Activated CD4-positive, alpha-beta T cell treated with anti-CD3 and anti-CD28 coated beads for 24 hours (primary cell): ENCODE measurements at regions not wholly inside any gene's neighbourhood (a gene's known extent, or its start where the extent isn't known, plus 50 kb on each side); places are given as distances from the start of the nearest gene placed in this dataset.
"Not testable (repeated sequence)": the region's sequence is repeated elsewhere in the genome, so short reads cannot be mapped to it uniquely, and the experiment has no call there.

Source experiments
- DNase-seq, 2 donors: peaks; one replicate each; pipeline ENCODE4 v3.0.0-alpha.2; 2020; ENCODE audit warnings: low read depth in 2 of 2

DNA sequence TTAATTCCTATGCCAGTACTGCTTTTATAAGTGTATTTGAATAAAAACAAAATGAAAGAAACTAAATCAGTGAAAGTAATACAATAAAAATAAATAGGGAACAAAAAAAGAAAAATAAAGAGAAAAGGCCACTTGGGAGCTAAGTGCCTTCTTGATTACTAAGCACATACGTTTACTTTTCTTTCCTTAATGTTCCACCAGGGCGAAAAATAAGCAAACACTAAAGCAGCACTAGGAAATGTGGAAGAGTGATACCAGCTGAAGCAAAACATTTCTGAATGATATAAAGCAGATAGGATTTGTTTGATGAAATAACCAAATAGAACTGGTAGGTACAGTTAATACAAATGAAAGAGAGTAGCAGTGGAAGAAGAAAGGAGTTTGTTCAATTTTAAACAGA lies 132.8 kb upstream of the ZPLD1 start:
- no peak for DNase-seq

DNA sequence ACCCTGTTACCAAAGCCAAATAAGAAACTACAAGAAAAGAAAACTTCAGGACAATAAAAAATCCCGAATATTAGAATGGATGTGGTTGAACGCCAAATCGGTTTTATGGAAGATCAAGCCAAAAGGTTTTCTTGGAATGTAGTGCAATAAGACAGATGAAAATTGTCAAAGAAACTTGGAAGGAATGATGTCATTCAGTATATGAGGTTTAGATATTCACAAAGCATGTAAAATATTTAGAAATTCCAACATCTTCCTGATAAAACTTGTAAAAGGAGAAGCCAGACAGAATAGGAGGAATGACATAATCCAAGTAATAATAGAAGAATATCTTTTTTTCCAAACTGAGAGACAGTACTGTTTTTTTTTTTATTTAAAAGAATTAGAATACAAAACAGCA lies 130.3 kb upstream of the ZPLD1 start:
- DNase-seq = no peak

DNA sequence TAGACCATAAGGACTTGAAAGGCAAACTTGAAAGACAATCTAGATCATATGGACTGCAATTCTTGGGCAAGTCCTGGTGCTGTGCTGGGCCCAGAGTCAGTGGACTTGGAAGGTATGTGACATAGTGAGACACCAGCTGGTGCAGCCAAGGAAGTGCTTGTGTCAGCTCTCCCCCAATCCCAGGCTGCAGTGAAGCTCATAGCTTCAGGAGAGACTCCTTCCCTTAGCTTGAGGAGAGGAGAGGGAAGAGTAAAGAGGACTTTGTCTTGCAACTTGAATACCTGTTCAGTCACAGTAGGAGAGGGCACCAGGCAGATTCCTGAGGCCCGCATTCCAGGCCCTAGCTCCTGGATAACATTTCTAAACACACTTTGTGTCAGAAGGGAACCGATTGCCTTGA lies 127.4 kb upstream of the ZPLD1 start:
- DNase-seq = no peak

DNA sequence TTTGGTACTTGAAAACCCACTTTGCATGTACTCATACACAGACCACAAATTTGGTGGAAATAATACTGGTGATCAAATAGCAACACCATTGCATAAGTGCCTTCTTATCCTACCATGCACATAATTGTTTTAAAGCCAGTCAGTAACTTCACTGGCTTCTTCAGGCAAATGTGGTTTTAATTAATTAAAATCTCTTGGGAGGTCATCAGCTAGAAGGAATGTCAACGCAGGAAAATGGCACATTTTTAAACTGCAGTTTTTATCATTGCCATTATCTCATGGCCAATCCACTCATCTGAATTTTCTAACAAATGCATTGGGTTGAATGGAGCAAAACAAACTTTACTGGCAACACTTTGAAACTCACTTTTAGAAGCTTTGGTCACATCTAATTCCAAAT lies 105.7 kb upstream of the ZPLD1 start:
- DNase-seq = no peak

DNA sequence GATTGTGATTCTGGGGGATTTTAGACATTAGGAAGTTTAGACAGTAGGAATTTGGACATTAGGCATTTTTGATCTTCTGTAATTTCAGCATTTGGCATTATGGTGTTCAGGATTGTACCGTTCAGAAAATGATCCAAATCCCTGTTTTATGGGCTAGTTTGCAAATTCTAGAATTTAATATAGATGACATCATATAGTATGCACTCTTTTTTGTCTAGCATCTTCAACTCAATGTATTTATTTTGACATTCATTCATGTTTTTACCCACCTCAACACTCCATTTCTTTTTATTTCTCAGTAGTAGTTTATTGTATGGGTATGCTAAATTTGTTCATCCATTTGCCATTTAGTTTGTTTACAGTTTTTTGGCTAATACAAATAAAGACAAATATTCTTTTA lies 105.3 kb upstream of the ZPLD1 start:
- no peak for DNase-seq

DNA sequence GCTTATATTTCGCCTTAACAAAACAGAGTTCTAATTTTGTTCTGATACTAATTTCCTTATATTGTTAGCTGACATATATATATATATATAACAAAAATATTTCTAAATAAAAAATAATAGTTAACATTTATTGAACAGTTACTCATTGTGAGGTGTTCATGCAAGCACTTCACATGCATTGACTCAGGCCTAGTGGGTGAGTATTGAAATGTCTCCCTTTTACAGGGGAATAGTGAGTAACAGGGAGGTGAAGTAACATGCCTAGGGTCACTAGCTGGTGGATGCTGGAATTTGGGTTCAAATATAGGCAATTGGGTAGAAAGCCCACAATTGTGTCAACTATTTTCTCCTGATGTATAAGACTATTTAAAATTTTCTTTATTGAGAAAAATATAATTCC lies 102.6 kb upstream of the ZPLD1 start:
- DNase-seq = no peak

DNA sequence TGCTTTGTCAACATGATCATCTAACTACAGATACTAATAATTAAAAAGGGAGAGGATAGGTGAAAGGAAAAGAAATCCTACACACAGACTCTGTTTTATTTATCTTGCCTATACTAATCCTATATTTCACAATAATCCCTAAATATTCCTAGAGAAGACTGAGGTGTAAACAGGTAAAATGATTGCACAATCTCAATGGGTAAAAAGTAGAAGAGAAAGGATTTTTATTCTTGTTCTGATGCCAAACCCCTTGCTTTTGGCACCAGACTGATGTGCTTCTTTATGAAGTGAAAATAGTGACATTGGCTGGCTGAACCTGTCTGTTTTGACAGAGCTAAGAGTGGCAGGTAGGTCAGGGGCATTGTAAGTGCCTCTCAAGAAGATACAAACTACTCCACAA lies 101.9 kb upstream of the ZPLD1 start:
- no peak for DNase-seq

DNA sequence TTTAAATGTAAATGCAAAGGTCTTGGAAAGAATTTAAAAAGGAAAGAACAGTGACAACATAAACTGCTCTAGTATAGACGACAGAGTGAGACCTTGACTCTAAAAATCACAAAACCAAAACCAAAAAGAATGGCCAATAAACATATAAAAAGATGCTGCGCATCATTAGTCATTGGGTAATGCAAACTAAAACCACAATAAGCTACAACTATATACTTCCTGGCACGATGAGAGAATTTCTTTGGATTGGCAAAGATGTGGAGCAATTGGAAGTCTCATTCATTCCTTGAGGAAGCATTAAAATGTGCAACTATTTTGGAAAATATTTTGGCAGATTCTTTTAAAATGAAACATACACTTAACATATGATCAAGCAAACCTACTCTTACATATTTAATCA lies 98.7 kb upstream of the ZPLD1 start:
- no peak for DNase-seq

DNA sequence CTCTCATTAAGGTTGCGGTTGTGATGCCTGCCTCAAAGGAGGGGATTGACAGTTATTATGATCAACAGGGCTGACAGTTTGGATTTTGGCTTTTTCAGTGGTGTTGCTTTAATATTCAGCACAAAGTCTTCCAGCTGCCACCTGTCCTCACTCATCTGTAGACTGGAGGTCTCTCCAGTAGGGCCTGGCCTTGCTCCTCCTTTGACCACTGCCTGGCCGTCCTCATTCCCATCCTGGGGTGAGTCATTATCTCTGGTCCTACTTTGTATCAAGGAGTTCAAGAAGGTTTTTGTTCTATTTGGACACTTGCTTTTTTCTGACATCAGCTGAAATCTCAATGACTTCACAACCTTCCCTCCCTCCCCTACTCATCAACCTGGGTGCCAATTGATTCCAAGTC lies 95.1 kb upstream of the ZPLD1 start:
- DNase-seq = no peak

DNA sequence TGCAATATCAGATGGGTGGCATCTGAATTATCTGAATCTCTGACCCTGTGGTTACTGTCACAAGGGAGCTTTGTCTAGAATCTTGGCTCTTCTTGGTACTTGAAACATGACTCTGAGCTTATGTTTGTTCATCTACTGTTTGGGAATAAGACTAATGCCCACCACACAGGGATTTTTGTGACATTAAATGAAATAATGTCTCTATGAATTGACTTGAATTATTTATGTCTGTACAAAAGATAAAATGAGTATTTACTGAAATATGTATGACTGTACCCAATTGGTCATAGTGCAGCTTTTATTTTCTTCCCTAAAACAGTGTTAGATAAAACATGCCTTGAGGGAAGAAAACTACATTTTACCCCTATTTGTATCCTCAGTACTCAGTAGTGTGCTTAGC lies 87.9 kb upstream of the ZPLD1 start:
- no peak for DNase-seq

DNA sequence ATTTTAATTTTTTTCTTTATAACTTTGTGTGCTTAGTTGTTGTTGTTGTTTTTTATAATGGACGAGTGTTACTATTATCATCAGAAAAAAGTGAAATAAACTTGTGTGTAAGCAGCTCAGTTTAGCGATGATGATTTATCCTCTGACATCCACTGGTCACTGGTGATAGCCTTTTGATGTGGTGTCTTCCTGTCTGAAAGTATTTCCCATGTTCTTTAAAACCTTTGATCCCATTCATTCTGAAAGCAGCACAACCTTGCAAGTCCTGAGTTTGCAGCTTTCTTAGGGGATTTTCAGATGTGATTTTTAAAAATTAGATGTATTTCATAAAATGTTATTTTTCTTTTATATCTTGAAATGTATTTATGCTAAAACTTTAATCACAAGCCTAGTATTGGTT lies 85.9 kb upstream of the ZPLD1 start:
- DNase-seq = no peak

DNA sequence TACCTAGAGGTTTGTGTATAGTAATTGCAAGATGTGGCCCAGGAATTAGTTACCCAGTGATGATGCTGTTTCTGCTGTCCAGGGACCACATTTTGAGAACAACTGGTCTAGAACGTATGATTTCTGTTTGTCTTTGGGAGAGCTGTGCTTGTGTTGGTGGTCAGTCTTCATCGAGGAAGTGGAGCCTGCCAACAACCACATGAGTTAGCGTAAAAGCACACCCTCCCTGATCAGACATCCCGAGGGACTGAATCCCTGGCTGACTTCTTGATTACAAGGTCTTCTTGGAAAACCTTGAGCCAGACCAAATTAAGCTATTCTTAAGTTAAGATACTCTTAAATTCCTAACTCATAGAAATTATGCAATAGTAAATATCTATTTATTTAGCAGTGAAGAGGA lies 81.7 kb upstream of the ZPLD1 start:
- DNase-seq = no peak

DNA sequence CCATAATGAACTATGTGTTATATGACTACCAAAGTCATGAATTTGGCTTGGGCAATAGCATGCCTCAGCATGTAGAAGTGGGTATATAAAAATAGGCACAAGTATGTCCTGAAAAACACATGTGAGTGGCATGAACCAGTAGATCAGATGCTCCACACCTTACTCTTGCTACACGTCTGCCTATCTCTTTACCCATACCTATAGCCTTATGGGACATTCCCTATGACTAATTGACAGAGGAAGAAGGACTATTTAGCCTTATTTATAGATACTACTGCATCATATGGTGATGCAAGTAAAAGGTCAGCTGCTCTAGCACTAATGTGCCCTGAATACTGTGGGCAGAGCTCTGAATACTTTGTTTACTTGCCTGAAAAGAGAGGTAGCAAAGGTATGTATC lies 81.0 kb upstream of the ZPLD1 start:
- no peak for DNase-seq

DNA sequence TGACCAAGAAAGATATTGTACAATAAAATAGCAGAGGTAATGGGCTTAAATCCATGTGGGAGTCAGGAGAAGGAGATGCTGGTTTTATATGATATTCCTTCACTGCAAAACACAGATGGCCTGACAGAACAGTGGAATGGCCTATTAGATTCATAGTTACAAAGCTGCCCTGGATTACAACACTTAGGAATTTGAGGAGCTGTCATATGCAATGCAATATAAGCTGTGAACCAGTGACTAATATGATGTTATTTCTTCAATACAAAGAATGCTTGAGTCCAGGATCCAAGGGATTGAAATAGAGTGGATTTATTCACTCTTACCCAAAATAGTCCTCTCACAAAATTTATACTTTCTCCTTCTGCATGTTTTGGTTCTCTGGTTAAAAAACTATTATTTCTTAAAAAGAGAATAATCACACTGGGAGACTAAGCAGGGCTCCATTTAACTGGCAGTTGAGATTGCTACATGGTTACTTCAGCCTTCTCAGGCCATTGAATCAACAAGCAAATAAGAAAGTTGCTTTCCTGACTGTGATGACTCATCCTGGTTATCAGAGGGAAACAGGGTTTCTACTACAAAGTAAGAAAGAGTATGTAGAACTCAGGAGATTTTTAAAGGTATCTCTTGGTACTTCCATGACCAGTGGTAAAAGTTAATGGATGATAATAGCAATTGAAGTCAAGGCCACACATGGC lies 79.8 kb upstream of the ZPLD1 start:
- no peak for DNase-seq

DNA sequence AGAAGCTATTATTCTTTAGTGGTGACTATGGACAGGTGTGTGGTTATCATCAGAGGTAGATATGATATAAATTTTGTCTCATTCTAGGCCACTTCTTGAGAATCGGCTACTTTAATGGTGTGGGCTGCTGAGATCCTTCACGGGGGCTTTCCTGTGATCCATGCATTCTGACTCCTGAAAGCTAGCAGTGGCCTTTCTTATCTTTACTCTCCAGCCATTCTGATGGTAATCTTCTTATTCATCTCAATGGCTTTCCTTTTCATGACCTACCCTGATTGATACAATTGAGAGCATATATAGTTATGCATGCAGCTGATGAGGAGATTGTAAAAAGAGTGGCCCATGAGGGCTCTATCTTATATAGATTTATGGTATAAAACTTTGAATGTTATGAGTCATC lies 78.3 kb upstream of the ZPLD1 start:
- DNase-seq = no peak

DNA sequence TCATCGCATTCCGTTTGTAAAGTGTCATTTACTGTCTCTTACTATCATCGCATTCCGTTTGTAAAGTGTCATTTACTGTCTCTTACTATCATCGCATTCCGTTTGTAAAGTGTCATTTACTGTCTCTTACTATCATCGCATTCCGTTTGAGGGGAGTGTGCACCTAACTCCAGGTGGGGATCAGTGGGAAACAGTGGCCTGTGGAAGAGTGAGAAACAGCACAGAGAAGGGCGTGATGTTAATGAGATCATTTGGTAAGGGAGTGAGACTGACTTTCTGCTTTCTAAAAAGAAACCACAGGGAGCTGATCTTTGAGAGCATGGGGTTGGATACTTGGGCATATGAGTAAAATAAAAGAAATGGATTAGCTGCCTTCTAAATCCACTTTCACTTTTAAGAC lies 77.5 kb upstream of the ZPLD1 start:
- not testable (repeated sequence) for DNase-seq

DNA sequence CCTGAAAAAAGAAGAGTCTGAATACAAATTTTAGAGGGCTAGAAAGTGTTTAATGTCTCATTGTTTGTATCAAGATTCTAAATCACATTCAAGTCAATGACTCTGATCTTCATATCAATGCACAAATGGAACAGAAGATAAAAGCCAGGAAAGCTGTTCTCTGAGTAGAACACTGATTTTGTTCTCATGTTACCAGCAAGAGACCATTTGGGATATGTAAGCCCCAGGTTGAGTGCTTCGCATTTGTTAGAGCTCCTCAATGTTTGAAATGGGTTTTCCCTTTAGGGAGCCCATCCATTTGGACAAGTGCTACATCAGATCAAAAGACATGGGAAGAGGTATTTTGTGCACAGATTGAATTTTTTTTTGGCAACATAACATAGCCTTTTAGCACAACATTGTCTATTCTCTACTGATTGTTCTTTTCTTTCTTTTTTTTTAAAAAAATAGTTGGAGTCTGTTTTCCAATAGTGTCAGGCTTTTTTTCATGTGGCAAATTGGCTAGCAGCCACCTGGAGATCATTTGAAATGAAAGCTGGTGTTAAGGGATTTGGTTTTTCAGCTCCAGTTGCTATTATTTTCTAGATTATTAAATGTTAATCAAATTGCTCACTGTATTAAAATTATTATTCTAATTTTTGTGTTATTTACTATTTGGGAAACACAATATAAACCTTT lies 74.5 kb upstream of the ZPLD1 start:
- DNase-seq = no peak

DNA sequence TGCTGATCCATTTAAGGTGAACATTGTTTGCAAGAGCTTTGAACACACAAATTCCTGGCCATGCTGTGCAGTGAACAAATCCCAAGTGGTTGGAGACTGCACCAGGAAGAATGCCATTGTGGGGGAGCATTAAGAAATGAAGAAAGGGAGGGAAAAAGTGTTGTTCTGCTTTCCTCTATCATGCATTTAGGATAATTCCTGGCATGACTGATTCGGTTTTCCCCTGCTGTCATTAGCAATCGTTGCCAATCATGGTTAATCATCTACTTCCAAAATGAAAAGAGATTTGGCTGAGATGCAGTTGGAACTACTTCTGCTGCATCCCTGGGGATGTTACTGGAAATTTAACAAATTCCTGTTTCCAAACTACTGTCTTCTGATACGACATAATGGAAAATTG lies 73.7 kb upstream of the ZPLD1 start:
- DNase-seq = no peak

DNA sequence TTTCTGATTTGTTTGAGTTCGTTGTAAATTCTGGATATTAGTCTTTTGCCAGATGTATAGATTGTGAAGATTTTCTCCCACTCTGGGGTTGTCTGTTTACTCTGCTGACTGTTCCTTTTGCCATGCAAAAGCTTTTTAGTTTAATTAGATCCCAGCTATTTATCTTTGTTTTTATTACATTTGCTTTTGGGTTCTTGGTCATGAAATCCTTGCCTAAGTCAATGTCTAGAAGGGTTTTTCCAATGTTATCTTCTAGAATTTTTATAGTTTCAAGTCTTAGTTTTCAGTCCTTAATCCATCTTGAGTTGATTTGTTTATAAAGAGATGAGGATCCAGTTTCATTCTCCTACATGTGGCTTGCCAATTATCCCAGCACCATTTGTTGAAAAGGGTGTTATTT lies 68.7 kb upstream of the ZPLD1 start:
- DNase-seq = not testable (repeated sequence)

DNA sequence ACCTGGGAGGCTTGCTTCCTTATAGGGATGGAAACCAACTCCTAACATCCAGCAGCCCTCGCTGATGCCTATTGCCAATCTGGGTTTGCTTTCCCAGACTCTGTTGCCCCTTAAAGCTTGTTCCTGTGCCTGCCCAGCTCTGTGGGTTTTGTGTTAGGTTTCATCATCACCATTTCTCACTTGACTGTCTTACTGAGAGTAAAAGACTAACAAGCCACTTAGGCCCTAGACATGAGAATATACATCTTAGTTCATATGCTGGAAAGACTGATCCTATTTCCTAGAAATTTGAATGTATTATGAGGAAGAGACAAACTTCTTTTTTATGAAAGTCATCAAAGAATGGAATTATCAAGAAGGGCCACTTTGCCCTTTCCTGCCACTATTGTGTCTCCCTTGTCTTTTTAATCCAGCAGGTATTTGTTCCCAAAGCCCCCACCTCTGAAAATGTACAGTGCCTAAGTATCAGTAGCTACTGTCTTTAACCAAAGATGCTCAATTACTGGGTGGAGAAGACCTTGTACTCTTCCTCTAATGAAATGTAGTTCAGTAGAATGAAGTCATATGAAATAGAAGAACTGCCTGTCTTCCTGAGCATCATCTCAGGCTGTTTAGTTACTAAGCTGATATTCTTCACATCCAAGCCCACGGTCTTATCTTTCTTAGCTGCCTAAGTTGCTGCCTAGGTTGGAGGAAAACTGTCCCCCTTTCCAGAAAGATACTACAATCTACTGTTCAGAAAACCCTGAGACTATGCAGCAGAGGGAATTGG lies 59.8 kb upstream of the ZPLD1 start:
- DNase-seq = no peak

DNA sequence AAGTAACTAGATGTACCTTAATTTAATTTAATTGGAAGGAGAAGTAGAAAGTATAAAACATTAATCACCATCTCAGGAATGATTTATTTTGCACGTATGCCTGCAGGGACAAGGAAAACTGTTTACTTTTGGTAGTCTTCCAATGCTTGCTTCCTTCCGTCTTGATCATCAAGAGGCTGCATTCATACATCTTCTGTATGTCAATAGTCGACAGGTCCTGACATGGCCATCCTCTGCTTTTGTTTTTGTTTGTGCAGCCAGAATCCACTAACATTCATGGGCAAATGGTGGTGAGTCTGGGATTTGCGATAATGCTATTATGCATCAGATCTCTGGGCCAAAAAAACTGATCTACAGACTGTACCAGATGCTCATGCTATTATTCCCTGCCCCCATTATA lies 56.6 kb upstream of the ZPLD1 start:
- no peak for DNase-seq

DNA sequence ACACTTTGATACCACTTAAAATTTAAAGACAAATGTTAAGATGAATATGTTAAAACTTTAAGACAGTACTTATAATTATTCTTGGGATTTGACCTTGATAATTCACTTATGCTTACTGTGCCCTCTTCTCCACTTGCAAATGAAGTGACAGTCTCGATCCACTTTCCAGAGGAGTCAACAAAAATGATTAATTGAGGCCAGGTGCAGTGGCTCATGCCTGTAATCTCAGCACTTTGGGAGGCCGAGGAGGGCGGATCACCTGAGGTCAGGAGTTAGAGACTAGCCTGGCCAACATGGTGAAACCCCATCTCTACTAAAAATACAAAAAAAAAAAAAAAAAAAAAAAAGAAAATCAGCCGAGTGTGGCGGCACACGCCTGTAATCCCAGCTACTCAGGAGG lies 52.6 kb upstream of the ZPLD1 start:
- not testable (repeated sequence) for DNase-seq
